ENCODE measurements at regions not wholly inside any gene's neighbourhood (a gene's known extent, or its start where the extent isn't known, plus 50 kb on each side); places are given as distances from the start of the nearest gene placed in this dataset.

GRCh38 chr18:30211112-30211511 lies 831.4 kb downstream of the DSC3 start:
- TF ChIP-seq POLR2A (IDR thresholded peaks at IDR 0.05), result no peak
- TF ChIP-seq CTCF (IDR thresholded peaks at IDR 0.05), result no peak
